Adrenal gland (tissue), 9 donors: ENCODE measurements at regions not wholly inside any gene's neighbourhood (a gene's known extent, or its start where the extent isn't known, plus 50 kb on each side); places are given as distances from the start of the nearest gene placed in this dataset.
"Not testable (repeated sequence)": the region's sequence is repeated elsewhere in the genome, so short reads cannot be mapped to it uniquely, and the experiment has no call there.

Experiments used
- DNase-seq, 7 donors: peaks; one replicate each; pipeline ENCODE4 v3.0.0-alpha.2; 2019 to 2020
- H3K27ac ChIP-seq, 5 donors: fragments of 200-600 bp; sonication (generic) in 4 of 5; 1 replicate in 3 of 5; 2 replicates in 2 of 5; pipeline versions ENCODE4 v1.5.1 to v1.8.0; 2016 to 2020; ENCODE audit warnings: mild to moderate bottlenecking in 1 of 5
- H3K27me3 ChIP-seq: fragments of 200-600 bp; 2 replicates; pipeline ENCODE4 v1.8.0; 2021
- H3K36me3 ChIP-seq, 2 donors: fragments of 200-600 bp; replicated peaks in 1 of 2; 1 replicate in 1 of 2; 2 replicates in 1 of 2; pipeline versions ENCODE4 v1.5.1 to v1.8.0; 2018 to 2022
- H3K4me1 ChIP-seq, 2 donors: fragments of 200-600 bp; replicated peaks in 1 of 2; 1 replicate in 1 of 2; 2 replicates in 1 of 2; pipeline versions ENCODE4 v1.5.1 to v1.8.0; 2018 to 2021
- H3K4me3 ChIP-seq, 4 donors: fragments of 200-600 bp; sonication (generic) in 3 of 4; one replicate each; pipeline ENCODE4 v1.5.1; 2016 to 2018
- H3K9me3 ChIP-seq, 3 donors: fragments of 200-600 bp; sonication (generic) in 1 of 3; replicated peaks in 1 of 3; 1 replicate in 2 of 3; 2 replicates in 1 of 3; pipeline versions ENCODE4 v1.5.1 to v1.8.0; 2016 to 2021
- POLR2A ChIP-seq, 2 donors: fragments of 450-650 bp; IDR thresholded peaks; one replicate each; pipeline ENCODE4 v1.6.1; 2017; ENCODE audit warnings: antibody characterized with exemption in 2 of 2, mild to moderate bottlenecking in 2 of 2, moderate library complexity in 1 of 2
- WGBS, 4 donors: extraction: QIAGEN DNeasy Blood & Tissue Kit in 2 of 4; methylation state at CpG; one replicate each; pipeline versions ENCODE4 v1.1.5 to v1.1.7; 2013 to 2017; 5-methylcytosine and 5-hydroxymethylcytosine counted together
- intact Hi-C, 2 donors: fragments of 100-400 bp; cut with DNase I; formaldehyde crosslinking; loops; one replicate each; pipeline versions ENCODE4 v1.14.1 to v1.15.0; 2022 to 2023
- TF ChIP-seq, protein P1 (sequence below), 6 experiments: fragments of 450-650 bp in 4 of 6; fragments of 200-600 bp in 2 of 6; sonication (generic) in 1 of 6; IDR thresholded peaks; 1 replicate in 5 of 6; 2 replicates in 1 of 6; pipeline versions ENCODE4 v1.5.1 to v1.8.0; 2016 to 2021; ENCODE audit warnings: antibody characterized with exemption in 6 of 6, mild to moderate bottlenecking in 2 of 6, moderate library complexity in 1 of 6
- donor health status: healthy with polysubstance abuse.
- donor health status: Bipolar disorder and iron deficiency.
- donor health status: DM: yes; HTN: yes; CAD: no.
- donor health status: DM: no; HTN: no; CAD: no.
- donor health status: DM: no; HTN: no; CAD: no.

DNA sequence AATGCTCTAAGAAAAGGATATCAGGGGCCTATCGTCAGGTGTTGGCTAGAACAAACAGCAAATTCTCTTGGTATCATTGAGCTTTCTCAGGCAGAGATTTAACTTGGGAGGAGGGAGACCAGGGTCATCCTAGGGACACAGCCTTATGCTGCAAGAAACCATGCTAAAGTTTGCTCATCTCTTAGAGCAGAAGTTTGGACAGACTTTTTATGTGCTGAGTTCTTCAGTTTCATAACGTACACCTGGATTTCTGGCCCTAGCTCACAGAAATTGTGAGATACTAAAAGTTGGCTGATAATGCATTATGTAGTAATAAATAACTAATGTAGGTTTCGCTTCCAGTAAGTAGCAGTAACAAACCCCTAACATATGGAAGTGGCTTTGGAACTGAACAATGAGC, 1359.8 kb upstream of the CDH9 start:
- TF ChIP-seq, protein P1, sequence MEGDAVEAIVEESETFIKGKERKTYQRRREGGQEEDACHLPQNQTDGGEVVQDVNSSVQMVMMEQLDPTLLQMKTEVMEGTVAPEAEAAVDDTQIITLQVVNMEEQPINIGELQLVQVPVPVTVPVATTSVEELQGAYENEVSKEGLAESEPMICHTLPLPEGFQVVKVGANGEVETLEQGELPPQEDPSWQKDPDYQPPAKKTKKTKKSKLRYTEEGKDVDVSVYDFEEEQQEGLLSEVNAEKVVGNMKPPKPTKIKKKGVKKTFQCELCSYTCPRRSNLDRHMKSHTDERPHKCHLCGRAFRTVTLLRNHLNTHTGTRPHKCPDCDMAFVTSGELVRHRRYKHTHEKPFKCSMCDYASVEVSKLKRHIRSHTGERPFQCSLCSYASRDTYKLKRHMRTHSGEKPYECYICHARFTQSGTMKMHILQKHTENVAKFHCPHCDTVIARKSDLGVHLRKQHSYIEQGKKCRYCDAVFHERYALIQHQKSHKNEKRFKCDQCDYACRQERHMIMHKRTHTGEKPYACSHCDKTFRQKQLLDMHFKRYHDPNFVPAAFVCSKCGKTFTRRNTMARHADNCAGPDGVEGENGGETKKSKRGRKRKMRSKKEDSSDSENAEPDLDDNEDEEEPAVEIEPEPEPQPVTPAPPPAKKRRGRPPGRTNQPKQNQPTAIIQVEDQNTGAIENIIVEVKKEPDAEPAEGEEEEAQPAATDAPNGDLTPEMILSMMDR (IDR thresholded peaks at IDR 0.05), result no peak
- TF ChIP-seq POLR2A (IDR thresholded peaks at IDR 0.05), result no peak
- no peak for DNase-seq
- no peak overlapping the region for H3K4me3 ChIP-seq
- no peaks in the 10 kb centered on the region for H3K27me3 ChIP-seq
- 81 to 90% (median 86%) methylated on average over 3 of the region's 3 CpGs for WGBS, 4 donors
- H3K27ac ChIP-seq, result no peak overlapping the region
- intact Hi-C loops, result no loop called here
- no peaks in the 10 kb centered on the region for H3K4me1 ChIP-seq
- H3K36me3 ChIP-seq, result no peaks in the 10 kb centered on the region
- no peaks in the 10 kb centered on the region for H3K9me3 ChIP-seq

- no peak for DNase-seq
- Histone ChIP-seq H3K27me3 (no peaks in the 10 kb centered on the region), H3K27ac (no peak overlapping the region), H3K4me1 (no peaks in the 10 kb centered on the region), H3K36me3 (no peaks in the 10 kb centered on the region), H3K4me3 (no peak overlapping the region), H3K9me3 (no peaks in the 10 kb centered on the region)
- WGBS, 4 donors, result 49 to 67% (median 55%) methylated on average over 4 of the region's 4 CpGs
- intact Hi-C loops, result no loop called here
- TF ChIP-seq, protein P1 (IDR thresholded peaks at IDR 0.05), result no peak
- no peak for TF ChIP-seq POLR2A (IDR thresholded peaks at IDR 0.05)
Observed at GRCh38 chr5:28397502-28397941, 1359.1 kb upstream of the CDH9 start.

- DNase-seq, result no peak
- TF ChIP-seq, protein P1 (IDR thresholded peaks at IDR 0.05), result no peak
- no peak for TF ChIP-seq POLR2A (IDR thresholded peaks at IDR 0.05)
- Histone ChIP-seq H3K4me1 (no peaks in the 10 kb centered on the region), H3K27ac (no peak overlapping the region), H3K4me3 (no peak overlapping the region), H3K9me3 (peaks cover 0 to 6% (median 0%) of the 10 kb centered on the region in 3 donors), H3K27me3 (no peaks in the 10 kb centered on the region), H3K36me3 (no peaks in the 10 kb centered on the region)
- 67 to 88% (median 80%) methylated on average over 1 of the region's 1 CpG for WGBS, 4 donors
- intact Hi-C loops, result no loop called here
Observed at GRCh38 chr5:28391277-28391676, 1352.9 kb upstream of the CDH9 start.

GRCh38 chr5:28390341-28390740, 1352.0 kb upstream of the CDH9 start:
- H3K4me1 ChIP-seq, result no peaks in the 10 kb centered on the region
- TF ChIP-seq, protein P1 (IDR thresholded peaks at IDR 0.05), result no peak
- no peak for TF ChIP-seq POLR2A (IDR thresholded peaks at IDR 0.05)
- H3K36me3 ChIP-seq, result no peaks in the 10 kb centered on the region
- H3K4me3 ChIP-seq, result no peak overlapping the region
- intact Hi-C loops, result no loop called here
- no peaks in the 10 kb centered on the region for H3K27me3 ChIP-seq
- peaks cover 0 to 6% (median 0%) of the 10 kb centered on the region in 3 donors for H3K9me3 ChIP-seq
- DNase-seq, result no peak
- WGBS, 4 donors, result 21 to 44% (median 34%) methylated on average over 1 of the region's 1 CpG
- H3K27ac ChIP-seq, result no peak overlapping the region

- 91 to 98% (median 93%) methylated on average over 3 of the region's 3 CpGs for WGBS, 4 donors
- DNase-seq, H3K27me3 ChIP-seq, H3K36me3 ChIP-seq, H3K4me1 ChIP-seq, H3K9me3 ChIP-seq, H3K27ac ChIP-seq, H3K4me3 ChIP-seq, intact Hi-C loops: not testable (repeated sequence)
Observed at GRCh38 chr5:28389727-28390126, 1351.3 kb upstream of the CDH9 start.
